NCI-H1417 treated with DMSO at 0.1 percent for 48 hours (cell line): ENCODE measurements at regions not wholly inside any gene's neighbourhood (a gene's known extent, or its start where the extent isn't known, plus 50 kb on each side); places are given as distances from the start of the nearest gene placed in this dataset.

Experiments used
- DNase-seq: peaks from one replicate; lab custom pipeline; 2025; lab: John Stamatoyannopoulos, UW

- no peak for DNase-seq
These were observed 57.1 kb upstream of the NKX1-1 start for GRCh38 chr4:1463088-1463926.

DNA sequence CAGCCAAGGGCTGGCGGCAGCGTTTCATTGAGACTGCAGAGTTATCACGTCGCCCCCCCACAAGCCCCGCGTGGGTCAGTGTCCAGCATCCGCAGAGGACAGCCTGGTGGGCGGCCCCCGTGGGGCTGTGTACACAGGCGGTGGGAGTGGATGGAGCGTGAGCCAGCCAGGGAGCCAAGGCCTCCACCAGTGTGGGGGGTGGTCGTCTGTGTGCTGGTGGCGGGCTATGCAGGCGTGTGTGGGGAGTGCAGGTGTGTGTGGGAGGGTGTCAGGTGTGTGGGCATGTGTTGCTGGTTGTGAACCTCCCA lies 56.5 kb upstream of the NKX1-1 start:
- DNase-seq = no peak

DNA sequence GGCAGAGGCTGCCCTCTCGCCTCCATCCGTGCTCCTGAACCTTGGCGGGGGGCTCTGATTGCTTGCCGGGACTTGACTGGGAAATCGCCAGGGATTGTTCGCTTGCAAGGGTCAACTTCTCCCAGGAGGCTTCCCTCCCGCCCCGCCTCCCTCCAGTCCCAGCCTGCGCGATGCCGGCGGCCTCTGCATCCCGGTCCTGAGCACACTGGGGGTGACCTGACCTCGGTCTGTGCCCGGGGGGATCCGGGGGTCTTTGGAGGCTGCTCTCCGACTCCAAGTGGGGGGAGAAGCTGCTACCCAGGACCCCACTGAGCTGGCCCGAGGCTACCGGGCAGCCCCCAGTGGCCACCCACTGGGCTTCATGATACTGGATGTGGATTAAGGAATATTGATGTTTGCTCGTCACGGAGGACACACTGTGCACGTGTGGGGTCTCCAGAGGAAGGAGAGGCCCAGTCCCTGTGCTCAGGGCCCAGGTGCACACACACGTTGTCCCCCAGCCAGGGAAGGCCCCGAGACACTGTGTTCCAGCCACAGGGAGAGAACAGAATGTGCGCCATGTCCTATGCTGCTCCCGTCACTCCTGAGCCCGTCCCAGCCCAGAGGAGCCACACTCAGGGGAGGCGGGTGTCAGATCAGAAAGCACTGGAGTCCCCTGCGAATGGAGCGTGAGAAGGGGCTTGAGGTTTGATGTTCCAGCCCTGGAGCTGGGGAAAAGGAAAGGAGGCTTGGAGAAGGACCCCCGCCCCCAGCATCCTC lies 55.9 kb upstream of the NKX1-1 start:
- no peak for DNase-seq

- no peak for DNase-seq
These were observed 55.0 kb upstream of the NKX1-1 start for GRCh38 chr4:1460967-1461868.

DNA sequence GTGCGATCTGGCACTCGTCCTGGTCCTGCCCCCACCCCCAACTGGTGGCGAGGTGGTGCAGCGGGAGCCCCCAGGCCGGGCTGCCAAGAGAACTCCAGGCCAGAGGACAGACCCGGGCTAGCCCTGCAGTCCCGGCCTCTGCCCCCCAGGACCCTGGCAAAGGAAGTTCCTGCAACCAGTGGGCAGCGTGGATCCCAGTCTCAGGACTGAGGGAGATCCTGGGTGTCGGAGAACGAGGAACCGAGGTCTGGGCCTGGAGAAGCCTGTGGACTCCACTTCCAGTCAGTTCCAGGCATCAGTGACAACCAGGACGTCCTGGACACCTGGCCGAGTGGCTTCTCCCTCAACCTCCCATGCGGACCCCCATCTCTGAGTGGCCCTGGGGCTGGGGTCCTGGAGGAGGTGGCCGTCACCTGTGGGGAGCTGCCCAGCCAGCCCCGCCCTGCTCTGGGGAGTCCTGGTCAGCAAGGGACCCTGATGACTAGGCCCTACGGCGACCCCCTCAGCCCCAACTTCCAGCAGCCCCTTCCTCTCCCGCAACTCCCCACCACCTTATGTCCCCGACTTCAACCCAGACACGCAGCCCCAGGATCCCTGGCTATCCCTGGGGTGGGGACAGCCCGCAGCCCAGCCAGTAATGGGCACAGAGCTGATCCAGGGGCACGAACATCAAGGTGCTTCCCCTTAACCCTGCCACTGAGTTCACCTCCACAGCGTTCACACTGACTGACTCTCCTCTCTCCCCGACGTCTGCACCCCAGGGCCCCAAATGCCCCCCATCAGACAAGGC lies 53.7 kb upstream of the NKX1-1 start:
- no peak for DNase-seq

DNA sequence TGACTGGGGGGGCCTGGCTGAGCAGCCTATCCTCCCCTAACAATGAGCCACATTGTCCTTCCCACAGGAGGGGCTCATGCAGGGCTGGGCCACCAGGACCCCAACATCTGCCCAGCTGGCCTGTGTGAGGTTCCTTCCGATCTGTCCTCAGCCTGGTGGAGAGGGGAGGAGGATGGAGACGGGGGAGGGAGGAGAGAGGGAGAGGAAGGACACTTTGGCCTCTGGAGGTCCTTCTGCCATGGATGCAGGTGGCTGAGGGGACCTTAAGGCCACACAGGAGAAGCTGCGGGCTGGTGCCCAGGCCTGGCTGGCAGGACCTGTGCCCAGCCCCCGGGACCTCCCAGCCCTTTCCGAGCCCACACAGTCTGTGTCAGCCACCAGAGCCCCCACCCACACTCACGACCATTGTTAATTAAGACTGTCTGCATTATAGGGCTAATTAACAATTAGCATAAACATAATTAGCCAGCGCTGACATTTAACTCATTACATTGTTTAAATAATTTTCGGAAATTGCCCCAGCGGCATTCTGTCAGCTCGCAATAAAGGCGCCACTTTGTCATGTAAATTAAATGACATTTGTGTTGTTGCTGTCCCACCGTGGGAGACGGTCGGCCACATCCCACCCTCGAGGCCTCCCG lies 53.0 kb upstream of the NKX1-1 start:
- no peak for DNase-seq

GRCh38 chr4:1458581-1458980 lies 52.3 kb upstream of the NKX1-1 start:
- DNase-seq = no peak
